ENCODE measurements at regions not wholly inside any gene's neighbourhood (a gene's known extent, or its start where the extent isn't known, plus 50 kb on each side); places are given as distances from the start of the nearest gene placed in this dataset.
"Not testable (repeated sequence)": the region's sequence is repeated elsewhere in the genome, so short reads cannot be mapped to it uniquely, and the experiment has no call there.

DNA sequence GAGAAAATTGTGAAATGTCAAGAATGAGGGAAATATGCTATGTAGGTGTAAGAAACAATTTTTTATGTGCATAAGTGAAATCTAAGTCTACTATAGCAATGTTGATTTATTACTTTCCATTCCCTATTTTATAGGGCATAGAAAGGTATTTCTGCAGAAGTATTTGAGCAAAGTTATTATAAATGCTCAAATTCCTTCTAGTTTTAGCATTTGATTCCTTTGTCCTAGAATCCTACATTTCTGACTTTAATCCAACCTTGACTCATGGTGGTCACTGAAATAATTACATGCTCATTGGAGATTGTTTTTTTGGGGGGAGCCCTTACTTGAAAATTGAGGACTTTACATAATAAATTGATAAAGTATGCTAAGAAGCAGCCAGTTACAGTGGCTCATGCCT, 716.6 kb upstream of the LUZP2 start:
- no peak for DNase-seq

DNA sequence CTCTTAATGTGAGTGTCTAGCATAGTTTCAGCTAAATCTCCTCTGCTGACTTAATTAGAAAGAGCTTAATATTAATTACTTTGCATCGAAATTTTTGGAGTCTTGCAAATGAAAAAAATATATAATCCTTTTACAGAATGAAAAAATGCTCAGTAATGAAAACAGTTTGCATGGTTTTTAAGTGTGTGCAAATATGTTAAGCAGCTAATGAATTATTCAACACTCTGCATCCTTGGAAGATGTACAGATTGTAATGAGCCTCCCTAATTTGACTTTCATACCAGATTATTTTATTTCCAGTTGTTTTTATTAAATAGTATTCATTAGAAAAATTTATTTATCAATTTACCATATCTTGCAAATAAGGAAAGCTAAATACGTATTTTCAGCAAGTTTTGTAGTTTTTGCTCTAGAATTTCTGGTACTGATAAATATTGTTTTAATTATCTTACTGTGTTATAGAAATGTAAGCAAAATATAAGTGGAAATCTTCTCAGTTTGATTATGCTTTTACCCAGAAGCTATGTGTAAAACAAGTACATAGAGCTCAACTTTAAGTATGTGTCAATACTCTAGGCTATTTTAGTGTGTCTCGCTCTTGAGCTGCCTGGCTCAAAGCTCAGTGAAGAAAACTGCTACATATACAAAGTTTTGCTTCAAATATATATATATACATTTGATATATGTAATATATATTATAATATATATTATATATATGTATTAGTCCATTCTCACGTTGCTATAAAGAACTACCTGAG, 714.9 kb upstream of the LUZP2 start:
- no peak for DNase-seq

DNA sequence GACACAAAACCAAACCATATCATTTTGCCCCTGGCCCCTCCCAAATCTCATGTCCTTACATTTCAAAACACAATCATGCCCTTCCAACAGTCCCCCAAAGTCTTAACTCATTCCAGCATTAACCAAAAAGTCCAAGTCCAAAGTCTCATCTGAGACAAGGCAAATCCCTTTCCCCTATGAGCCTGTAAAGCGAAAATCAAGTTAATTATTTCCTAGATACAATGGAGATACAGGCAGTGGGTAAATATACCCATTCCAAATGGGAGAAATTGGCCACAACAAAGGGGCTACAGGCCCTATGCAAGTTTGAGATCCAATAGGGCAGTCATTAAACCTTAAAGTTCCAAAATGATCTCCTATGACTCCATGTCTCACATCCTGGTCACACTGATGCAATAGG, 709.9 kb upstream of the LUZP2 start:
- not testable (repeated sequence) for DNase-seq

DNA sequence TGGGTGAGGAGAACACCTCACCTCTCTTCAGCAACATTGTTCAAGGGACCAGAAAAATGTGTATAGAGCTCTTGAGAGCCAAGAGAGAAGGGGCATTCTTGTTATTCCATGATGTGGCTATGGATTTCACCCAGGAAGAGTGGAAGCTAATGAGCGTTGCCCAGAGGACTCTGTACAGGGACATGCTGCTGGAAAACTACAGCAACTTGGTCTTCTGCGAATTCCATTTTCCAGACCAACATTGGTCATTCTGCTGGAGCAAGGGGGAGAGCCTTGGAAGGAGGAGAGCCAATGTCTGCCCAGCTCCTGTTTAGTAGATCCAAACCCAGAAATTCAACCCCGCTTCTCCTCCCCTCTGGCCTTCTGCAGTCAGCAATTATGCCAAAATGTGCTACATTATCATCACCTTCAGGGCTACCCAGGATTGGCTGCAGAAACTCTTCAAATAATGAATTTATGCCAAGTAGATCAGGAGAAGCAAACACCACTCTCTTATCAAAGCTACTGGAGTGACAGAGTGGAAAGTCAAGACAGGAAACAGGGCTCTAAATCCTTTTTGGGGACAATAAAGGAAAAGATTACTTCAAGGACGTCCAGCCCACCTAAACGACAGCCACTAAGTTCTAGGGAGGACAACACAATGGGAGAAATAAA, 707.5 kb upstream of the LUZP2 start:
- DNase-seq, result no peak

DNA sequence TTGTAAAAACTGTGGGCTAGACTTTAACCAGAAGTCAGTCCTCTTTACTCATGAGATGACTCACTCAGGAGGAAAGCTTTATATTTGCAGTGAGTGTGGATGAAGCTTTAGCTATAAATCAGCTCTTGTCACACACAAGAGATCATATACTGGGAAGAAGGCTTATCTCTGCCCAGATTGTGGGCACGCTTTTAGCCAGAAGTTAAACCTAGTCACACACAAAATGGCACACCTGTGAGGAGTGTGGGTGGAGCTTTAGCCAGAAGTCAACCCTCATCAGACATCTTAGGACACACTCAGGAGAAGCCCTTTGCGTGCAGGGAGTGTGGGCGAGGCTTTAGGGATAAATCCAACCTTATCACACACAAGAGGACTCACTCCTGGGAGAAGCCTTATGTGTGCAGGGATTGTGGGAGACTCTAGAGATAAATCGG, 706.9 kb upstream of the LUZP2 start:
- DNase-seq, result no peak

DNA sequence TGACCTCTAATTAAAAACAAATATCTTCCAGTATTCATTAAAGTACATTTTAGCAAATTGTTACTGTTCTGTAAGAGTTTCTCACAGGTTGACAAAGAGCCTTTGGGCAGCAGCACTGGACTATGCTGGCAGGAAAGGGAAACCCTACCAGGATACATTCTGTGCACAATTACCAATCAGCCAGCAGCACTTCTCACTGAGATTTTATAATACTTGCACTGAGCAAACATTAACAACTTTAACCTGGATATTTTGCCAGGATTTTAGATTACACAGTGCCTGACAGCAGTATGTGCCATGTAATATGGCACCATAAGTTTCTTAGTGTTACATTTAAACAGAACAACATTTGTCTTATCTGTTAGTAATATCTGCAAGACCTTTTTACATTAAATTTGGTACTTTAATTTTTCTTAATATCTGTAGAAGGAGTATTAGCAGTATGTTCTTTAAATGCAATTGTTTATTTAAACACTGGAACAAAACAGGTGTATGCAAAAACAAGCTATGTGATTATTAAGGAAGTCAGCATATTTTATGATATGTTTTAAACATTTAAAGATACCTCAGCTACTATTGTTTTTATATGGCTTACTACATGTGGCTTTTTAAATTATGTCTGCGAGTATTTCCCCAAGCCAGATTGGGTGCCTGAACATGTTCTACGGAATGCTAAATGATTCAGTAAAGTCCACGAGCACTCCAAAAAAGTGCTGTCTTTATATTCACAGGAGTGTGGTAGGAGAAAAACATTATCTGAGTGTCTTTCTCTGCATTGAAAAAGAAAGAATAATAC, 699.0 kb upstream of the LUZP2 start:
- no peak for DNase-seq

DNA sequence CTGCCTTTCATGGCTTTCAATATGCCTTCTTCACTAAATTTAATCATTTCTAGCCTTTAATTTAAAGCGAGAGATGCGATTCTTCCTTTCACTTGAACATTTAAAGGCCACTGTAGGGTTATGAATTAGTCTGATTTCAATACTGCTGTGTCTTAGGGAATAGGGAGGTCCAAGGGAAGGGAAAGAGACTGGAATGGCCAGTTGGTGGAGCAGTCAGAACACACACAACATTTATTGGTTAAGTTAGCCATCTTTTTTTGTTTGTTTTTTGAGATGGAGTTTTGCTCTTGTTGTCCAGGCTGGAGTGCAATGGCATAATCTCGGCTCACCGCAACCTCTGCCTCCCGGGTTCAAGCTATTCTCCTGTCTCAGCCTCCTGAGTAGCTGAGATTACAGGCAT, 662.5 kb upstream of the LUZP2 start:
- not testable (repeated sequence) for DNase-seq

DNA sequence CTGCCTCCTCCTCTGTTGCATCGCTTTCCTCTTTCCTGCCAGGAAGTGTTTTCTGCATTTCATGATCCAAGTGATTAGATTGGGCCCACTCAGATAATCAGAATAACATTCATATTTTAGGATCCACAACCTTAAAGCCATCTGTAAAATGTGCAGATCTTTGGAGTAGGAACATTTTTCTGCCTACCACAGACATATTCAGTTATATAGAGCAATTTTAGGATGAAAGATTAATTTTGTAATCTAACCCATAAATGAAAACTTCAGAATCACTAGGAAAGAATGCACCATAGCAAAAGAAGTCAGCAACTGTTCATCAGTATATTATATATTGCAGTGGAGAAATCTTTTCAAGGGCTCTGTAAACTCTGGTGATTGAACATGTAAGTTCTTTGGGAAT, 659.9 kb upstream of the LUZP2 start:
- no peak for DNase-seq

DNA sequence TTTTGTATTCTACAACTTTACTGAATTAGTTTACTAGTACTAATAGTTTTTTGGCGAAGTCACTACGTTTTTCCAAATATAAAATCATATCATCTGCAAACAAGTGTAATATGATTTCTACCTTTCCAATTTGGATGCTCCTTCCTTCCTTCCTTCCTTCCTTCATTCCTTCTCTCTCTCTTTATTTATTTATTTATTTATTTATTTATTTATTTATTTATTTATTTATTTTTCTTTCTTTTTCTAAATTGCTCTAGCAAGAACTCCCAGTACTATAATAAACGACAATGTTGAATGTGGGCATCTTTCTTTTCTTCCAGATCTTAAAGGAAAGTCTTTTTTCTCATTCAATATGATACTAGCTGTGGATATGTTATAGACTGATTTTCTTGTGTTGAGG, 656.0 kb upstream of the LUZP2 start:
- no peak for DNase-seq

DNA sequence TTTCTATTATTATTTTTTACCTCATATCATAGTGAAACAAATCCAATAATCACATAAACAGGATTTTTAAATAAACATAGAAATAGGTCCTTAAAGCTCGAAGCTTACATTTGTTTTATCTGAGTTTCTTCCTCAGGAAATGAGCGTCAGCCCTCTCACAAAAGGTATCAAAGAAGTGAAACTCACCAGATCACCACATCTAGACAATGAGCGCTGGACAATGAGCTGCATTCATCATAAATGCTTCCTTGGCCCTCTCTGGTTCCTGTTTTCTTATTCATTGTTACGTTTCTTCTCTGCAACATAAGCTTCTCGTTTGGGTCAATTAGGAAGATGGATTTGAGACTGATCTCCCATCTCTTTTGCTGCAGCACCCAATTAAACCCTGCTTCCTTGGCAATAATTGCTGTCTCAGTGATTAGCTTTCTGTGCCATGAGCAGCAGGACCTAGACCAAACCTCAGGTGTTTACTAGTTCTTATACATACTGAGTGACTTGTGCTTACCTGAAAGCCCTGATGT, 649.9 kb upstream of the LUZP2 start:
- no peak for DNase-seq

DNA sequence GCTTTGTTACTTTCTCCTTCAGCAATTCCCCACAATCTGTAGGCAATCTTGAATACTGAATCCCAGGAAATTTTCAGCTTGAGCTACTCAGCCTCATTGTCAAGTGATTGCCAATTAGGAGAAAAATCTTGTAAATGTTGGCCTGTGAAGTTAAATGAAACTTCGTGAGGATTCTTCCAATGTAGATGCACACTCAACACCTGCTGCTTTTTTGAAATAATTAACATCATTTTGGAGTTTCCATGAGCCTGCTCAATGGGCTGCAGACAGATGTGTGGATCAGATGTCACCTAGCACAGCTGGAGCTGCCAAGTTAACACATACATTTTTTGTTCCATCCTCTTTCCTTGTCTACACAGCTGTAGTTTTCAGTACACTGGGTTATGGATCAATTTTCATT, 645.6 kb upstream of the LUZP2 start:
- no peak for DNase-seq

DNA sequence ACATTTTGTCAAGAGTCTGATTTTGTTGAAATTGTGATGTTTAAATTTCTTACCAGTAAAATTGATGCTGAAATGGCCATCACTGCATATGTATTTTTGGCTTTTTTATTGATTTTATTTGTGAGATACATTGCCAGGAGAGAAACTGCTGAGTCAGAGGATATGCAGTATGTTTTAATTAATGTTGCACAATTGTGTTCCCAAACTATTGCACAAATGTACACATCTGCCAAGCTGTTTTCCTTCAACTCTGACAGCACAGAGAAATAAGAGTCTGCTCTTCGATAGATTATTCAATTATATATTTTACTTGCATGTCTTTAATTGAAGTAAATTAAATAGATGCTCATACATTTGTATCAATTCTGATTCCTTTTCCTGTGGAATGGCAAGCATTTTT, 640.2 kb upstream of the LUZP2 start:
- no peak for DNase-seq

DNA sequence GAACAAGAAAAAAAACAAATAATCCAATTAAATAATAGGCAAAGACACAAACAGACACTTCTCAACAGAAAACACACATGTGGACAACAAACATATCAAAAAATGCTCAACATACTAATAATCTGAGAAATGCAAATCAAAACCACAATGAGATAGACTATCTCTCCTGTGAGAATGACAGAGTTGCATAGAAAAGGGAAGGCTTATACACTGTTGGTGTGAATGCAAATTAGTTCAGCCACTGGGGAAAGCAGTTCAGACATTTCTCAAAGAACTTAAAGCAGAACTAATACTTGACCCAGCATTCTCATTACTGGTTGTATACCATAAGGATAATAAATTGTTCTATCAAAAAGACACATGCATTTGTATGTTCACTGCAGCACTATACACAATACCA, 637.8 kb upstream of the LUZP2 start:
- no peak for DNase-seq

DNA sequence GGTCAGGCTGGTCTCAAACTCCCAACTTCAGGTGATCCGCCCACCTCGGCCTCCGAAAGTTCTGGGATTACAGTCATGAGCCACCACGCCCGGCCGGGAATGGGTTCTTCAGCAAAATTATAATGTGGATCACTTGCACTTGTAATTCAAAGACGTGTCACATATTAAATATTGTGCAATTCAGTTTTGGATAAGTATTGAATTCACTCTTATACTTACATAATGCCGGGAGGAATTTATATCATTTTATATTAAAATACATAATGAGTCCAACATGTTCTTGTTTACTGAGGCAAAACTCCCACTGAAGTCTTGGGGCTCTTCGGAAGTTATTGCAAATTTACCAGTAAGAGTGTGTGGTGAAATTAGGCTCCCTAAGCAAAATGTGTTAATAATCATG, 635.2 kb upstream of the LUZP2 start:
- no peak for DNase-seq

DNA sequence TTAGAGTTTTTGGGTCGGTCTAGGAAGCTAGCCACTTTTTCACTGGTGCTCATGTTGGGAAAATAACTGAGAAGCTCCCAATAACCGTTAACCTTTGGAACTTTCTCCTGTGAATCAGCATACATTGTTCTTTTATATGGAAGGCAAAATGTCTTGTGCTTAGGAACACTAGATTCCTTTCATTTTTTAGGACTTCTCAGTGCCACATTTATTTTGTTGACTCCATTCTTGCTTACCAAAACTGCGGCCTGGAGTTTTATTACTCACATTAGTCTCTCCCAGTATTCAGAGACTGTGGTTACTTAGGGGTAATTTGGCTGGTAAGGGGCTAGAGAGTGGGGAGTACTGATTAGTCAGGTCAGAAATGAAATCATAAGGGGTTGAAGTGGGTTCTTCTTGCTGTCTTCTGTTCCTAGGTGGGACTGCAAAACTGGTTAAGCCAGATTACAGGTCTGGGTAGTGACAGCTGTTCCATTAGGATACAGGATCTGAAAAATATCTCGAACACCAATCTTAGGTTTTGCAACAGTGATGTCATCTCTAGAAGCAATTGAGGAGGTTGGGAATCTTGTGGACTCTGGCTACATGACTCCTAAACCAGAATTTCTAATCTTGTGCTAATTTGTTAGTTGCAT, 631.4 kb upstream of the LUZP2 start:
- no peak for DNase-seq

DNA sequence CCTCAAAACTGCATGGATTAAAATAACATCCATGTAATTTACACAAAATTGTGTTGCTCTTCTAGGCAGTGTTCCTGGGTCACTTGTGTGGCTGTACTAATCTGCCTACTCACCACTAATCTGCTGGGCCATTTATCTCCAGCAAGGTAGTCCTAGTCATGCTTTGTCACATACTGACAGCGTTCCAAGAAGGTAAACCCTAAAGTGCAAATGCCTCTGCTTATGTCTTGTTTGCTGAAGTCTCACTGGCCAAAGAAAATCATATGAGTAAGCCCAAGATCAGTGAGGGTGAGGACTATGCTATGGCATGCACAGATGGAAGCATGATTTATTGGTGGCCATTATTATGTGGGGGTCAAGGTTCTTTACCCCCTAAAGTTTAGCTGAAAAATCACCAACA, 630.2 kb upstream of the LUZP2 start:
- DNase-seq, result no peak

DNA sequence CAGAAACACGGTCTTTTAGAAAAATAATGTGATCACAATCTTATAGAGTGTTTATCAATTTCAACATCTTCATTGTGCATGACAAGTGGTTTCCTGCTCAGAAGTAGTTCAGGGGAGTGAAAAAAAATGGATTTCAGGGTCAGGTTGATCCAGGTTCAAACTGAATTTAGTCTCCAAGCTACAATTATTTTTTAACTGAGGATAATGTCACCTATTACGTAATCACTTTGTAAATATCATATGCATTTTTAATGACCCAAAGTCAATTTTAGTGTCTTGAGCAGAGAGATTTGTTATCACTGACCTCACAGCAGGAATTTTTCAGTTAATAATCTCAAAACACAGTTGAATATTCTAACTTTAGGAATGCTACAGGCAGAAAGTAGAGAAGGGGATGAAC, 627.2 kb upstream of the LUZP2 start:
- no peak for DNase-seq

DNA sequence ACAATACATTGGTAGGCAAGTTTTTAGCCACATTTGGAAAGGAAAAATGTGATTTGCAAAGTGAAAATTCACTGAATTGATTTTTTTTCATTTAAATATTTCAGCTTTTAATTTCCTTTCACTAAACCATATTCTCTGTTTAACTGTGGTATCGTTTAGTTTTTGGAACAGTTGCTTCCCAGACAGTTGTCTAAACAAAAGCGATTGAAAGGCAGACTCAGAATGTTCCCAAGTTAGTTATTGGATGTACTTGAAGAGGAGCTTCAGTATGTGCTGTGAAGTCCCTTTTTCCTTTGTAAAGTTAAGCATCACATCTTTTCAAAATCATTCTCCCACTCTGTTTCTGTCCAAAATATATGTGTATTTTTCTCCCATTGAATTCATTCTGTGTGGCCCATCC, 623.4 kb upstream of the LUZP2 start:
- no peak for DNase-seq

DNA sequence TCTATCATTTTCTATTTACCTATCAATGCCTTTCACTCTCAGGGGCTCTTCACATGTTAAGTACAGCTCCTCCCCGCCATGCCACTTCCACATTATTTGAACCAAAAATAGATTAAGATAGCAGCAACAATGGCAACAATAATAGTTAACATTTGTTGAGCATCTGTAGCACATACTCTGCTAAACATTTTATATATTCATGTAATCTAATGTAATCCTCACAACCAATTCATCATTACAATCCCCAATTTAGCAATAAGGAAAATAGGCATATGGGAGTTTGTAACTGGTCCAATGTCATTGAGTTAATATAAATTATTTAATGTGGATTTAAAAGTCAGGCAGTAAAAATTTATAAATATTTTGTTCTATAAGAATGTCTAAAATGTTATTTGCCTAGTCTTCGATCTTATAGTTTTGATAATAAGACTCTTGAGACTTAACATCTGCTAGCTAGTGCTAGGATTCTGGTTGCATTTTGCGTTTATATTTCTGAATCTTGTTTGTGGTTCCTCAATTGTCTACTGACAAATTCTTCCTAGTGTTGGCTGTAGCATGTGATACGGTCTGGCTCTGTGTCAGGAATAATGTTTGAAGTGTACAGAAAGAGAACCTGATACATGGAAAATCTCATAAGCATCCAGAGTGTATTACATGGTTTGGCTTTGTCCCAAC, 621.5 kb upstream of the LUZP2 start:
- no peak for DNase-seq

DNA sequence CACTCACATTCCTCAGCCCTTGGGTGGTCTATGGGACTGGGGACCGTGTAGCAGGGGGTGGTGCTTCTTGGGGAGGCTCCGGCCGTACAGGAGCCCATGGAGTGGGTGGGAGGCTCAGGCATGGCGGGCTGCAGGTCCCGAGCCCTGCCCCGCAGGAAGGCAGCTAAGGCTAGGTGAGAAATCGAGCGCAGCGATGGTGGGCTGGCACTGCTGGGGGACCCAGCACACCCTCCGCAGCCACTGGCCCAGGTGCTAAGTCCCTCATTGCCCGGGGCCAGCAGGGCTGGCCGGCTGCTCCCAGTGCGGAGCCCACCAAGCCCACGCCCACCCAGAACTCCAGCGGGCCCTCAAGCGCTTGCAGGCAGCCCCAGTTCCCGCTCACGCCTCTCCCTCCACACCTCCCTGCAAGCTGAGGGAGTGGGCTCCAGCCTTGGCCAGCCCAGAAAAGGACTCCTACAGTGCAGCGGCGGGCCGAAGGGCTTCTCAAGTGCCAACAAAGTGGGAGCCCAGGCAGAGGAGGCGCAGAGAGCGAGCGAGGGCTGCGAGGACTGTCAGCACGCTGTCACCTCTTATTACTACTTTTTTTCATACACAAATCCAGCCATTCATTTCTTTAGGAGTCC, 613.3 kb upstream of the LUZP2 start:
- not testable (repeated sequence) for DNase-seq

DNA sequence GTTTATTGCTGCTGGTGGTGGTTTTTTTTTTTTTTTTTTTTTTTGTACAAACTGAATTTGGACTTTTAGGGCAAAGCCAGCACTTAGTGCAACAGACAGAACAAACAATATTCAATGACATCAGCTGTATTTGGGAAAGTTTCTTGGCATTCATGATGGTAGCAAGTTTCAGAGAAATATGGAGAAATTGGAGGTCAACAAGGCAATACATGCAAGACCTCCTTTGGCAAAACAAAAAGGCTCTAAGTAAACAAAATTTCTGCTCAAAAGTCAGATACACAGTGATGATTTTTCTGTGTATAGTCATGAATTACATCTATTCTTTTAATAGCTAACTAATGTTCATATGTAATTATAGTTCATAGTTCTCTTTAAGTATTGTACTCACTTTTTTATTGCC, 612.5 kb upstream of the LUZP2 start:
- DNase-seq, result no peak

DNA sequence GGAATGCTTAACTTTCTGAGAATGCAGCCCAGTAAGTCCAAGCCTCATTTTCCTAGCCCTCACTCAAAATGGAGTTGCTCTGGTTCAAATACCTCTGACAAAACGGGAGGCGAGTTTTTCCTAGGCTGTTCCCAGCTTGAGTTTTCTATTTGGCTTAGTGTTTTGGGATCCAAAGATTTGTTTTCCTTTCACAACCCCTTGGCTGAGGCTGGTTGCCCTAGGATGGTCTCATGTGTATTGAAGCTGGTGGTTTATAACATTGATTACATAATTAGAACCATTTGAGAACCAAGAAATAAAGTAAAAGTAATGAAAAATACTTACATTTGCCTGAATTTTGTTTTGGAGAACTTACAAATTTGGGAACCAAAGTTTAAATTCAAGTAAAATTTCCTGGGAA, 611.1 kb upstream of the LUZP2 start:
- no peak for DNase-seq
